ENCODE measurements at regions not wholly inside any gene's neighbourhood (a gene's known extent, or its start where the extent isn't known, plus 50 kb on each side); places are given as distances from the start of the nearest gene placed in this dataset.

GRCh38 chr3:174342171-174342570 is 517.0 kb upstream of the NAALADL2 start:
- H3K27ac ChIP-seq (ENCODE audit: insufficient read depth, low read depth, low read length), result no peak overlapping the region
- no peak for TF ChIP-seq POLR2A (IDR thresholded peaks at IDR 0.05; ENCODE audit: low read depth, low read length)
- TF ChIP-seq POLR2AphosphoS5 (IDR thresholded peaks at IDR 0.05; ENCODE audit: insufficient read depth, low read depth, low read length), result no peak
- no peak for TF ChIP-seq EZH2 (IDR thresholded peaks at IDR 0.05; ENCODE audit: borderline replicate concordance, low read depth, low read length, severe bottlenecking)
- TF ChIP-seq JUN (IDR thresholded peaks at IDR 0.05; ENCODE audit: borderline replicate concordance, insufficient read depth, insufficient read length, low read depth), result no peak
- TF ChIP-seq MYC (IDR thresholded peaks at IDR 0.05; ENCODE audit: low read depth, low read length), result no peak
- no peak for TF ChIP-seq FOS (IDR thresholded peaks at IDR 0.05; ENCODE audit: borderline replicate concordance, insufficient read depth, low read length)
- no peak overlapping the region for H3K4me2 ChIP-seq (ENCODE audit: insufficient read depth, low read length)
- intact Hi-C loops (cut with micrococcal nuclease), result no loop called here
- no peaks in the 10 kb centered on the region for H3K27me3 ChIP-seq (ENCODE audit: control insufficient read depth in 2 of 2, insufficient read depth in 2 of 2, low read length in 2 of 2)
- no peaks in the 10 kb centered on the region for H4K20me1 ChIP-seq (replicated peaks; ENCODE audit: control insufficient read depth, extremely low read depth, insufficient read depth, low read length)
- ChIA-PET CTCF (no interaction called here), POLR2A (no interaction called here)
- H3K9me1 ChIP-seq (replicated peaks; ENCODE audit: control insufficient read depth, extremely low read depth, insufficient read depth, low read length), result no peaks in the 10 kb centered on the region
- H3K36me3 ChIP-seq (ENCODE audit: control insufficient read depth in 2 of 2, extremely low read depth in 1 of 2, insufficient read depth in 2 of 2, low read length in 2 of 2), result no peaks in the 10 kb centered on the region
- FAIRE-seq, result no peak
- H3K9ac ChIP-seq (replicated peaks; ENCODE audit: extremely low read depth, insufficient read depth, low read length), result no peak overlapping the region
- no peak for DNase-seq (ENCODE audit: low read depth, low spot score)
- no peaks in the 10 kb centered on the region for H3K79me2 ChIP-seq (ENCODE audit: control insufficient read depth, insufficient read depth, low read length)
- dilution Hi-C loops (cut with MboI; ENCODE audit: extremely low pct_ligation_motif_present, low sequenced_read_pairs), result no loop called here
- BruUV-seq (replicated peaks), result no TSS peak
- H3K4me3 ChIP-seq (replicated peaks in 1 of 3; ENCODE audit: insufficient read depth in 1 of 3, low read depth in 1 of 3, low read length in 3 of 3), result no peak overlapping the region
- H3K4me1 ChIP-seq (ENCODE audit: control insufficient read depth, extremely low read depth, insufficient read depth, low read length), result no peaks in the 10 kb centered on the region
- H2AFZ ChIP-seq (ENCODE audit: low read depth, low read length), result no peak overlapping the region
- no peaks in the 10 kb centered on the region for H3K9me3 ChIP-seq (replicated peaks; ENCODE audit: control insufficient read depth, insufficient read depth, low read length)

GRCh38 chr3:174342941-174343501 is 516.1 kb upstream of the NAALADL2 start:
- no peaks in the 10 kb centered on the region for H3K27me3 ChIP-seq (ENCODE audit: control insufficient read depth in 2 of 2, insufficient read depth in 2 of 2, low read length in 2 of 2)
- no peak overlapping the region for H2AFZ ChIP-seq (ENCODE audit: low read depth, low read length)
- intact Hi-C loops (cut with micrococcal nuclease), result no loop called here
- H4K20me1 ChIP-seq (replicated peaks; ENCODE audit: control insufficient read depth, extremely low read depth, insufficient read depth, low read length), result no peaks in the 10 kb centered on the region
- H3K4me2 ChIP-seq (ENCODE audit: insufficient read depth, low read length), result no peak overlapping the region
- CTCF ChIA-PET, result no interaction called here
- H3K4me1 ChIP-seq (ENCODE audit: control insufficient read depth, extremely low read depth, insufficient read depth, low read length), result no peaks in the 10 kb centered on the region
- dilution Hi-C loops (cut with MboI; ENCODE audit: extremely low pct_ligation_motif_present, low sequenced_read_pairs), result no loop called here
- no peak overlapping the region for H3K9ac ChIP-seq (replicated peaks; ENCODE audit: extremely low read depth, insufficient read depth, low read length)
- FAIRE-seq (no peak), DNase-seq (ENCODE audit: low read depth, low spot score) (no peak)
- no peak overlapping the region for H3K27ac ChIP-seq (ENCODE audit: insufficient read depth, low read depth, low read length)
- POLR2A ChIA-PET, result no interaction called here
- H3K36me3 ChIP-seq (ENCODE audit: control insufficient read depth in 2 of 2, extremely low read depth in 1 of 2, insufficient read depth in 2 of 2, low read length in 2 of 2), result no peaks in the 10 kb centered on the region
- H3K9me3 ChIP-seq (replicated peaks; ENCODE audit: control insufficient read depth, insufficient read depth, low read length), result no peaks in the 10 kb centered on the region
- TF ChIP-seq MYC (IDR thresholded peaks at IDR 0.05; ENCODE audit: low read depth, low read length) (no peak), POLR2AphosphoS5 (IDR thresholded peaks at IDR 0.05; ENCODE audit: insufficient read depth, low read depth, low read length) (no peak), MAX (IDR thresholded peaks at IDR 0.05; ENCODE audit: insufficient read depth, insufficient read length) (no peak), GATA2 (IDR thresholded peaks at IDR 0.05; ENCODE audit: insufficient read depth, insufficient read length, low read depth, low read length) (no peak), FOS (IDR thresholded peaks at IDR 0.05; ENCODE audit: borderline replicate concordance, insufficient read depth, low read length) (no peak), EZH2 (IDR thresholded peaks at IDR 0.05; ENCODE audit: borderline replicate concordance, low read depth, low read length, severe bottlenecking) (no peak), CTCF (IDR thresholded peaks at IDR 0.05; ENCODE audit: extremely low read depth in 1 of 2, insufficient read depth in 1 of 2, low read depth in 1 of 2, low read length in 2 of 2) (no peak)
- no TSS peak for BruUV-seq (replicated peaks)
- H3K9me1 ChIP-seq (replicated peaks; ENCODE audit: control insufficient read depth, extremely low read depth, insufficient read depth, low read length), result no peaks in the 10 kb centered on the region
- H3K79me2 ChIP-seq (ENCODE audit: control insufficient read depth, insufficient read depth, low read length), result no peaks in the 10 kb centered on the region
- no peak overlapping the region for H3K4me3 ChIP-seq (replicated peaks in 1 of 3; ENCODE audit: insufficient read depth in 1 of 3, low read depth in 1 of 3, low read length in 3 of 3)

Data from endothelial cell of umbilical vein (primary cell).